ENCODE measurements at regions not wholly inside any gene's neighbourhood (a gene's known extent, or its start where the extent isn't known, plus 50 kb on each side); places are given as distances from the start of the nearest gene placed in this dataset.
"Not testable (repeated sequence)": the region's sequence is repeated elsewhere in the genome, so short reads cannot be mapped to it uniquely, and the experiment has no call there.

GRCh38 chr14:51464411-51464810, 187.3 kb upstream of the FRMD6 start:
- Histone ChIP-seq H3K36me3 (no peaks in the 10 kb centered on the region), H3K27ac (replicated peaks in 1 of 4) (no peak overlapping the region), H3K27me3 (no peaks in the 10 kb centered on the region), H3K9me3 (no peaks in the 10 kb centered on the region), H3K4me3 (no peak overlapping the region), H3K4me1 (no peaks in the 10 kb centered on the region)
- intact Hi-C loops (cut with DNase I): no loop called here
- 91% methylated on average over 6 of the region's 6 CpGs for WGBS
- no peak for TF ChIP-seq POLR2AphosphoS5 (IDR thresholded peaks at IDR 0.05)
- no peak for TF ChIP-seq CTCF (IDR thresholded peaks at IDR 0.05)
- no peak for TF ChIP-seq EP300 (IDR thresholded peaks at IDR 0.05)
- no peak for TF ChIP-seq POLR2A (IDR thresholded peaks at IDR 0.05; ENCODE audit: low read depth)
- peak; percentile 91 for DNase-seq (ENCODE audit: extremely low spot score)

GRCh38 chr14:51465486-51465885, 186.2 kb upstream of the FRMD6 start:
- H3K36me3 ChIP-seq: no peaks in the 10 kb centered on the region
- no peaks in the 10 kb centered on the region for H3K27me3 ChIP-seq
- peak; percentile 3 for DNase-seq (ENCODE audit: extremely low spot score)
- no peak overlapping the region for H3K27ac ChIP-seq (replicated peaks in 1 of 4)
- WGBS: 94% methylated on average over 1 of the region's 1 CpG
- H3K4me1 ChIP-seq: no peaks in the 10 kb centered on the region
- no peaks in the 10 kb centered on the region for H3K9me3 ChIP-seq
- intact Hi-C loops (cut with DNase I): no loop called here
- TF ChIP-seq POLR2A (IDR thresholded peaks at IDR 0.05; ENCODE audit: low read depth) (no peak), POLR2AphosphoS5 (IDR thresholded peaks at IDR 0.05) (no peak), CTCF (IDR thresholded peaks at IDR 0.05) (no peak), EP300 (IDR thresholded peaks at IDR 0.05) (no peak)
- H3K4me3 ChIP-seq: no peak overlapping the region

GRCh38 chr14:51467392-51467791, 184.3 kb upstream of the FRMD6 start:
- intact Hi-C loops (cut with DNase I): not testable (repeated sequence)
- 98% methylated on average over 23 of the region's 23 CpGs for WGBS

GRCh38 chr14:51468523-51468922, 183.2 kb upstream of the FRMD6 start:
- no peaks in the 10 kb centered on the region for H3K9me3 ChIP-seq
- intact Hi-C loops (cut with DNase I): no loop called here
- WGBS: 59% methylated on average over 3 of the region's 3 CpGs
- TF ChIP-seq EP300 (IDR thresholded peaks at IDR 0.05) (no peak), POLR2A (IDR thresholded peaks at IDR 0.05; ENCODE audit: low read depth) (no peak), CTCF (IDR thresholded peaks at IDR 0.05) (no peak), POLR2AphosphoS5 (IDR thresholded peaks at IDR 0.05) (no peak)
- H3K36me3 ChIP-seq: no peaks in the 10 kb centered on the region
- no peak overlapping the region for H3K4me3 ChIP-seq
- no peaks in the 10 kb centered on the region for H3K27me3 ChIP-seq
- H3K4me1 ChIP-seq: no peaks in the 10 kb centered on the region
- no peak overlapping the region for H3K27ac ChIP-seq (replicated peaks in 1 of 4)
- peak; percentile 2 for DNase-seq (ENCODE audit: extremely low spot score)

More at GRCh38 chr14:51467392-51467791, 184.3 kb upstream of the FRMD6 start:
- not testable (repeated sequence) for H3K4me1 ChIP-seq; H3K36me3 ChIP-seq; H3K27me3 ChIP-seq; H3K4me3 ChIP-seq; H3K9me3 ChIP-seq; H3K27ac ChIP-seq (replicated peaks in 1 of 4)
- DNase-seq (ENCODE audit: extremely low spot score): peak; percentile 29

- WGBS: 57% methylated on average over 2 of the region's 2 CpGs
- TF ChIP-seq CTCF (IDR thresholded peaks at IDR 0.05): no peak
- TF ChIP-seq POLR2A (IDR thresholded peaks at IDR 0.05; ENCODE audit: low read depth): no peak
- TF ChIP-seq EP300 (IDR thresholded peaks at IDR 0.05): no peak
- TF ChIP-seq POLR2AphosphoS5 (IDR thresholded peaks at IDR 0.05): no peak
- Histone ChIP-seq H3K4me3 (no peak overlapping the region), H3K4me1 (no peaks in the 10 kb centered on the region), H3K27ac (replicated peaks in 1 of 4) (no peak overlapping the region), H3K36me3 (no peaks in the 10 kb centered on the region), H3K27me3 (no peaks in the 10 kb centered on the region), H3K9me3 (no peaks in the 10 kb centered on the region)
- intact Hi-C loops (cut with DNase I): no loop called here
- no peak for DNase-seq (ENCODE audit: extremely low spot score)
Measured at GRCh38 chr14:51472881-51473280, 178.8 kb upstream of the FRMD6 start.

Data from esophagus muscularis mucosa (tissue), 4 donors.